T-helper 17 cell (primary cell): ENCODE measurements at regions not wholly inside any gene's neighbourhood (a gene's known extent, or its start where the extent isn't known, plus 50 kb on each side); places are given as distances from the start of the nearest gene placed in this dataset.
"Not testable (repeated sequence)": the region's sequence is repeated elsewhere in the genome, so short reads cannot be mapped to it uniquely, and the experiment has no call there.

Experiments
- ATAC-seq: fragments of 150-1000 bp; cut with Tn5 transposase; 2 replicates; pipeline ENCODE4 v1.10.0; 2021; ENCODE audit warnings: mild to moderate bottlenecking, moderate library complexity
- DNase-seq, 3 donors: peaks; one replicate each; pipeline versions ENCODE4 v3.0.0 to v3.0.0-alpha.2; 2020 to 2021
- H3K9me3 ChIP-seq: one replicate; pipeline ENCODE4 v1.7.0; 2013; ENCODE audit warnings: low read length, mild to moderate bottlenecking; ENCODE audit not compliant: control insufficient read depth, poor library complexity, severe bottlenecking
- H3K27ac Mint-ChIP-seq: one replicate; pipeline ENCODE4 v1.8.0; 2022; ENCODE audit warnings: mild to moderate bottlenecking, moderate library complexity, mixed read lengths
- H3K27me3 Mint-ChIP-seq: one replicate; pipeline ENCODE4 v1.8.0; 2022; ENCODE audit warnings: mixed read lengths
- H3K36me3 Mint-ChIP-seq: one replicate; pipeline ENCODE4 v1.8.0; 2022; ENCODE audit warnings: low read depth, mixed read lengths
- H3K4me1 Mint-ChIP-seq: one replicate; pipeline ENCODE4 v1.8.0; 2022; ENCODE audit warnings: mild to moderate bottlenecking, mixed read lengths
- H3K4me3 Mint-ChIP-seq: one replicate; pipeline ENCODE4 v1.8.0; 2022; ENCODE audit warnings: mild to moderate bottlenecking, moderate library complexity, mixed read lengths

DNA sequence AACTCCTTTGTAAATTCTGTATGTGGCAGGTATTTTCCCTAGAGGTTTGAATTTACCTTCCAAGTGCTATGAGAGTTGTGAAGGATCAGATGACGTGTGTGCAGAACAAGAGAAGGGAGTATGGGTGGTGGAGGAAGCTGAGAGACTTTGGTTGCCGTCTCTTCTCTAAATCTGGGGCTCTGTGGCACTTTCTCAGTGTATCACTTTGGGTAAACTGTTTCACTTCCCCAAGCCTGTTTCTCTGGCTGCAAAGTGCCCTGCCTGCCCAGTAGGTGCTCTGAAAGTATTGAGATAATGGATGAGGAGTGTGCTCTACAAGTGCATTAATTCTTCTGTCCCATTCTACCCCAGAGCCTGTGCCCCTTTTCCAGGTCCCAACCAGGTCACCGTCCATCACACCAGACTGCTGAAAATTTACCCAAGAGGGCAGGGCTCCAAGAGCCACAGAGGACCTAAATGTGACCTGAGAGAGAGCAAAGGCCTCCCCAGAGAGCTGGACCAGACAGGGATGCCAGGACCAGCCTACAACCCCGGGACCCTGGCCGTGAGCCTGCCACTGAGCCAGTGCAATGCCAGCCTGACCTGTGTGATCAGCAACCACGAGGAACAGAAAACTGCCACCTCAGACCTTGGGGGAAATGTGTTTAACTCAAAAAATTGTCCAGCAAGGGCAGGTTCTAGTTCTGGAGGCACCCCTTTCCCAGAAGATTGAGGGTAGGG lies 131.6 kb upstream of the ETV3 start:
- ATAC-seq (no peak), DNase-seq (no peak)
- peaks cover 45% of the 10 kb centered on the region for H3K27me3 Mint-ChIP-seq
- no peaks in the 10 kb centered on the region for H3K9me3 ChIP-seq
- no peak overlapping the region for H3K27ac Mint-ChIP-seq
- H3K36me3 Mint-ChIP-seq: no peaks in the 10 kb centered on the region
- H3K4me1 Mint-ChIP-seq: no peaks in the 10 kb centered on the region
- no peak overlapping the region for H3K4me3 Mint-ChIP-seq

DNA sequence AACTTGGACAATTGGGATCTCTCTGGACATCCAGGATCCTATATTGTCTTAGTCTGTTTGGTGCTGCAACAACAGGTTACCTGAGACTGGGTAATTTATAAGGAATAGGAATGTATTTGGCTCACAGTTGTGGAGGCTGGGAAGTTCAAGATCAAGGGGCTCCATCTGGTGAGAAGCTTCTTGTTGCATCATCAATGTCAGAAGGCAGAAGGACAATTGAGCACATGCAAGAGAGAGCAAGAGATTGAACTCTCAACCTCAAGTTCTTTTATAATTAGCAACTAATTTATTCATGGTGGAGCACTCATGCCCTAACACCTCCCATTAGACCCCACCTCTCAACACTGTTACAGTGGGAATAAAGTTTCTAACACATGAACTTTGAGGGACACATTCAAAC lies 124.7 kb upstream of the ETV3 start:
- no peaks in the 10 kb centered on the region for H3K9me3 ChIP-seq
- peaks cover 24% of the 10 kb centered on the region for H3K27me3 Mint-ChIP-seq
- H3K27ac Mint-ChIP-seq: no peak overlapping the region
- ATAC-seq (no peak), DNase-seq (no peak)
- no peaks in the 10 kb centered on the region for H3K36me3 Mint-ChIP-seq
- H3K4me3 Mint-ChIP-seq: no peak overlapping the region
- H3K4me1 Mint-ChIP-seq: no peaks in the 10 kb centered on the region

DNA sequence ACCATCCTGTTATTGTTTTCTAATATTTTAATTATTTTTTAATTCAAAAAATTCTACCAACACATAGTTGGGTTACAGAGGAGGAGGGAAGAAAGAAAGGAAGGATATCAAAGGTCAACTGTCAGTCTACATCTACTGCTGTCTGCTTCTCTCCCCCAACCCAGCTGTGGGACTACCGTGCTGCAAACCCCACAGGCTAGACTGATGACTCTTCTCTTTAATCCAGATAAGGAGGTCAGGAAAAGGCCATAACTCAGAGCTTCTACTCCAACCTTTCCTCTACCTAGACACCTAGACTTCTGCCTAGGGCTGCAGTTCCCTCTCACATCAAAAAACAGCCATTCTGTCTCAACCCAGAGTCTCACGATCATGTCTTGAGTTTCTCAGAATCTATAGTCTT lies 124.2 kb upstream of the ETV3 start:
- ATAC-seq (no peak), DNase-seq (no peak)
- no peak overlapping the region for H3K4me3 Mint-ChIP-seq
- H3K9me3 ChIP-seq: no peaks in the 10 kb centered on the region
- H3K4me1 Mint-ChIP-seq: no peaks in the 10 kb centered on the region
- no peaks in the 10 kb centered on the region for H3K36me3 Mint-ChIP-seq
- peaks cover 19% of the 10 kb centered on the region for H3K27me3 Mint-ChIP-seq
- no peak overlapping the region for H3K27ac Mint-ChIP-seq

DNA sequence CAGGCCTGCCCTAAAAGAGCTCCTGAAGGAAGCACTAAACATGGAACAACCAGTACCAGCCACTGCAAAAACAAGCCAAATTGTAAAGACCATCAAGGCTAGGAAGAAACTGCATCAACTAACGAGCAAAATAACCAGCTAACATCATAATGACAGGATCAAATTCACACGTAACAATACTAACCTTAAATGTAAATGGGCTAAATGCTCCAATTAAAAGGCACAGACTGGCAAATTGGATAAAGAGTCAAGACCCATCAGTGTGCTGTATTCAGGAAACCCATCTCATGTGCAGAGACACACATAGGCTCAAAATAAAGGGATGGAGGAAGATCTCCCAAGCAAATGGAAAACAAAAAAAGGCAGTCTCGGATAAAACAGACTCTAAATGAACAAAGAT lies 117.7 kb upstream of the ETV3 start:
- not testable (repeated sequence) for H3K4me3 Mint-ChIP-seq
- peaks cover 40% of the 10 kb centered on the region for H3K27me3 Mint-ChIP-seq

DNA sequence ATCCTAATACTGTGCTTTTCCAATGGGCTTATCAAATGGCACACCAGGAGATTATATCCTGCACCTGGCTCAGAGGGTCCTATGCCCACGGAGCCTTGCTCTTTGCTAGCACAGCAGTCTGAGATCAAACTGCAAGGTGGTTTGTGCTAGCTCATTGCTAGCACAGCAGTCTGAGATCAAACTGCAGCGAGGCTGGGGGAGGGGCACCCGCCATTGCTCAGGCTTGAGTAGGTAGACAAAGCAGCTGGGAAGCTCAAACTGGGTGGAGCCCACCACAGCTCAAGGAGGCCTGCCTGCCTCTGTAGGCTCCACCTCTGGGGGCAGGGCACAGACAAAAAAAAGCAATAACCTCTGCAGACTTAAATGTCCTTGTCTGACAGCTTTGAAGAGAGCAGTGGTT lies 116.0 kb upstream of the ETV3 start:
- DNase-seq, H3K36me3 Mint-ChIP-seq: not testable (repeated sequence)

More for the DNA sequence above, 117.7 kb upstream of the ETV3 start:
- ATAC-seq, DNase-seq, H3K4me1 Mint-ChIP-seq, H3K36me3 Mint-ChIP-seq, H3K9me3 ChIP-seq, H3K27ac Mint-ChIP-seq: not testable (repeated sequence)

DNA sequence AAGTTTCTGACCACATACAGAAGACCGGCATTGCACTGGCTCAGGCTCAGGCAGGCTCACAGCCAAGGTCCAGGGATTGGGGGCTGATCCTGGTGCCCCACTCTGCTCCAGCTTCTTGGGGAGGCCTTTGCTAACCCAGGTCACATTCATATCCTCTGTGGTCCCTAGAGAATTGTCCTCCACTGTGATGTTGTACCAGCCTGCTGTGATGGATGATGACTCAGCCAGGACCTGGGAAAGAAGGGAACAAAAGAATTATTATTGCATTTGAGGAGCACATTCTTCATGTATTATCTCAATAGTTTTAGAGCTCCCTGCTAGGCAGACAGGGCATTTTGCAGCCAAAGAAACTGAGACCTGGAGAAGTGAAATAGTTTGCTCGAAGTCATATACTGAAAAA lies 114.3 kb upstream of the ETV3 start:
- ATAC-seq (no peak), DNase-seq (no peak)
- Mint-ChIP-seq H3K4me3 (no peak overlapping the region), H3K27me3 (peaks cover 59% of the 10 kb centered on the region), H3K36me3 (peaks cover 2% of the 10 kb centered on the region), H3K4me1 (no peaks in the 10 kb centered on the region), H3K27ac (no peak overlapping the region)
- no peaks in the 10 kb centered on the region for H3K9me3 ChIP-seq

More for the DNA sequence above, 116.0 kb upstream of the ETV3 start:
- H3K27ac Mint-ChIP-seq, ATAC-seq, H3K4me1 Mint-ChIP-seq, H3K9me3 ChIP-seq, H3K4me3 Mint-ChIP-seq: not testable (repeated sequence)
- H3K27me3 Mint-ChIP-seq: peaks cover 51% of the 10 kb centered on the region

DNA sequence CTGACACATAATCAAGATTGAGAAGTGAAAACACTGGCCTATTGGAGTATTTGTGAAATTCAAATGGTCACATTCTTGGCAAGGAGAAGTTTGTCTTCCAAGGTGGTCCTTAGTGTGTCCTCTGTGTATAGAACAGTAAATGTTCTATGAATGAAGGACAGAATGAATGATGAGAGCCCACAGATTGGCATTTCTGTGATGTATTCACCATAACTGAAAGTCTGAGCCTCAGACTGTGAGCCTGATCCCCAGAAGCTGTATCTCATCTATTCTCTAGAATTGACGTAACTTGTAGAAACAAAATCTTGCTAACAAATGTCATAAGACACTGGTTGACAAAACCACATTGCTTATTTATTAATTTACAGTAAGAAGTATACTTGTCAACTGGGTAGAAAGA lies 111.5 kb upstream of the ETV3 start:
- no peak for ATAC-seq
- Mint-ChIP-seq H3K36me3 (no peaks in the 10 kb centered on the region), H3K27me3 (peaks cover 65% of the 10 kb centered on the region)

DNA sequence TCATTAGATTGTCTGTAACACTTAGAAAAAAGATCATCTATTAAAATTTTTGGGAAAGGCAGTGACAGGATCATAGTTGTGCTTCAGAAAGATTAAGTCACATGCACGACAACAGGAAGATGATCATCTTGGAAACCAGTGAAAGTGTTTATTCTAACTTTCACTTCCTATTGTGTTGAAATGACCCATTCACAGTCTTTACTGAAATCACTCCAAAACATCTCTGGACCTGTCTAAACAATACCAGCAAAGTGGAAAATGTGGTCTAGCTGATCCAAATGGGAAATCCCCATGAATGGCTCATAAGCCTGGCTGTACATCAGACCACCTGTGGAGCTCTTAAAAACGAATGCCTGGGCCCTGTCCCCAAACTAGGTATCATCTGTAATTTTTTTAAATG lies 111.1 kb upstream of the ETV3 start:
- H3K36me3 Mint-ChIP-seq: no peaks in the 10 kb centered on the region
- H3K4me3 Mint-ChIP-seq: no peak overlapping the region
- no peak overlapping the region for H3K27ac Mint-ChIP-seq
- DNase-seq (no peak), ATAC-seq (no peak)
- H3K27me3 Mint-ChIP-seq: peaks cover 61% of the 10 kb centered on the region
- H3K9me3 ChIP-seq: no peaks in the 10 kb centered on the region
- H3K4me1 Mint-ChIP-seq: no peaks in the 10 kb centered on the region

More for the DNA sequence above, 111.5 kb upstream of the ETV3 start:
- DNase-seq: no peak
- H3K4me3 Mint-ChIP-seq: no peak overlapping the region
- no peaks in the 10 kb centered on the region for H3K9me3 ChIP-seq
- no peaks in the 10 kb centered on the region for H3K4me1 Mint-ChIP-seq
- H3K27ac Mint-ChIP-seq: no peak overlapping the region

DNA sequence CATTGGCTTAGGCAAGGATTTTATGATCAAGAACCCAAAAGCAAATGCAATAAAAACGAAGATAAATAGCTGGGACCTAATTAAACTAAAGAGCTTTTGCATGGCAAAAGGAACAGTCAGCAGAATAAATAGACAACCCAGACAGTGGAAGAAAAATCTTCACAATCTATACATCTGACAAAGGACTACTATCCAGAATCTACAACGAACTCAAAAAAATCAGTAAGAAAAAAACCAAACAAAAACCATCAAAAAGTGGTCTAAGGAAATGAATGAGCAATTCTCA lies 109.5 kb upstream of the ETV3 start:
- not testable (repeated sequence) for ATAC-seq, DNase-seq, H3K4me3 Mint-ChIP-seq, H3K9me3 ChIP-seq, H3K27ac Mint-ChIP-seq, H3K36me3 Mint-ChIP-seq, H3K4me1 Mint-ChIP-seq
- peaks cover 47% of the 10 kb centered on the region for H3K27me3 Mint-ChIP-seq

DNA sequence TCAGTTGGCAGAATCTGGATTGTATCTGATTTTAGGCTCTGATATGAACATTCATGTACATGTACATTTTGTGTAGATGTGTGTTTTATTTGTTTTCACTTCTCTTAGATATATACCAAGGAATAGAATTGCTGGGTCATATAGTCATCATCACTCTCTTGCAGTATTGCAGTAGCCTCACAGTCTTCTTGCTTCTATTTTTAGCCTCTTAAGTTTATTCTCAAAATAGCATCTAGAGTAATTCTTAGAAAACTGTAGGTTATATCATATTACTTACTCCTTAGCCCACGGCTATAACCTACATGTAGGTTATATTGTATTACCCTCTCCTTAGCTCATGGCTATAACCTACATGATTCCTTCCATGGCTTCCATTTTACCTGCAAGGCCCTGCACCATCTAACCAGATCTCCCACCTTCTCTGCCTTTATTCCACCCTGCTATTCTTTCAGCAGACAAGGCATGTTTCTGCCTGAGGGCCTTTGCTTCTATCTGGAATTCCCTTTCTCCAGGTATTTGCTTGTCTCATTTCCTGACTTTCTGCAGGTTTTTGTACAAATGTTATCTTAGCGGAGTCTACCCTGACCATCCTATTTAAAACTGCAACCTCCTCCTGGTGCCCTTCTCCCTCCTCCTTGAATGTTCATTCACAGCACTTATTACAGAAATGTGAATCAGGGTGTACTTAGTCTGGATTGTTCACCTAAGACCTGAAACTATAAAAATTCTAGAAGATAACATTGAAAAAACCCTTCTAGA lies 109.0 kb upstream of the ETV3 start:
- DNase-seq (no peak), ATAC-seq (no peak)
- no peaks in the 10 kb centered on the region for H3K9me3 ChIP-seq
- Mint-ChIP-seq H3K4me3 (no peak overlapping the region), H3K4me1 (no peaks in the 10 kb centered on the region), H3K27me3 (peaks cover 42% of the 10 kb centered on the region), H3K27ac (no peak overlapping the region), H3K36me3 (no peaks in the 10 kb centered on the region)

DNA sequence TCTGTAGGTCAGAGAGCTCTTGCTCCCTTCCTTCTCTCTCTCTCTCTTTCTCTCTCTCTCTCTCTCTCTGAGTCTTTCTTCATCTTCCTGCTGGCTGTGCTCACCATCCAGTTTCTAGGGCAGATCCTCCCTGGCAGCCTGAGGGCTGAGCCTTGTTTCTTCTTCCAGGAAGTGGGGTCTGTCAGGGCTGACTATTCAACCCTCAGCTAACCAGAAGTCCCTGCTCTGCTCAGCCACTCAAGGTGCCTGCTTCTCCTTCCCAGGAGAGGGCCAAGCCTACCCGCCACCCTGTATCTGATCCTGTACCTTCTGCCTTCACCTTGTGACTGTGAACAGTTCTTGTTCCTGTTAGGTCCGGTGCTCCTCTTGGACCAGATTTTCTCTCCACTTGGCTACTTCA lies 107.6 kb upstream of the ETV3 start:
- ATAC-seq: no peak
- no peak for DNase-seq
- Mint-ChIP-seq H3K36me3 (no peaks in the 10 kb centered on the region), H3K4me3 (no peak overlapping the region), H3K27ac (no peak overlapping the region), H3K27me3 (peaks cover 33% of the 10 kb centered on the region), H3K4me1 (no peaks in the 10 kb centered on the region)
- H3K9me3 ChIP-seq: no peaks in the 10 kb centered on the region

DNA sequence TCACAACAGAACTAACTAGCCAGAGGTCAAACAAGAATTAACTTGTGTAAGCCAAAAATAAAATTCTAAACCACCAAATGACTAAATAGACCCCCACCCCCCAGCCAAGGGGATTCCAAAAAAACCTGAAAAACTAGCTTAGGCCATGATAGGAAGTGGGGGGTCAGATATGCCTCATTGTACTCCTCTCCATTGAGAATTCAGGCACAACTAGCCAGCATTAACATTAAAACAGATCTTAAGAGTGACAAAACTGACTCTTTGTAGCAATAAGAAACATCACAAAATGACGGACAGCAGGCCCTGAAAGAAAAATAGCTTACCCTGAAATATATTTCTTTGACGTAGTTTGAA lies 103.0 kb upstream of the ETV3 start:
- Mint-ChIP-seq H3K27ac (no peak overlapping the region), H3K4me1 (peaks cover 2% of the 10 kb centered on the region), H3K36me3 (no peaks in the 10 kb centered on the region), H3K27me3 (peaks cover 37% of the 10 kb centered on the region), H3K4me3 (no peak overlapping the region)
- no peak for ATAC-seq
- H3K9me3 ChIP-seq: no peaks in the 10 kb centered on the region
- DNase-seq: no peak

DNA sequence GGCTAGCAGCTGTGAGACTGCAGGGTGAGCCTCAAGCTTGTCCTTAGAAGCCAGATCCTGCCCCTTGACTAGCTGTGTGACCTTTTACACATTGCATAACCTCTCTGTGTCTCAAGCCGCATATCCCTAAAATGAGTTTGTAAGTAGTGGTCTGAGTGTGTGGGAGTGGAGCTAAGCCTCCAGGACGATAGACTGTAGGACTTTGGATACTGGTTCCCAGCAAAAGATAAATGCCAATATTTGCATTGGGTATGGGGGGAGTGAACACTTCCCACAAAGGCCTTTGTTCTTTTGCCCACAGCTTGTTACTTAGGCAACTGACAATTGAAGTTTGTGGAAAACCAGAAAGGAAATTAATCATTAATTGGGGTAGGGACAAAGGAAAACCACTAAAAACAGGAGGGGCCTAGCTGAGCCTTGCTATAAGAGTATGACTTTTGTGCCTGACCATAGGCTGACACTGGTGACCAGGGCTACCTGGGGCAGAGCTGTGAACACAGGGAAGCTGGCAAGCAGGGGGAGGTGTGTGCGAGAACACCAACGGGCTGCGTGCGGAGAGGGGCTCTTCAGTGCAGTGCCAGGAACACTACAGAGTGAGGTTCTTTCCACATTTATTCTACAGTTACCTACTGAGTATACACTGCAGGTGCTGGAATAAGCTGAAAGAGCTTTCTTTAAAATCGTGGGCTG lies 102.4 kb upstream of the ETV3 start:
- Mint-ChIP-seq H3K27me3 (peaks cover 38% of the 10 kb centered on the region), H3K27ac (no peak overlapping the region), H3K4me3 (no peak overlapping the region), H3K4me1 (peaks cover 2% of the 10 kb centered on the region), H3K36me3 (no peaks in the 10 kb centered on the region)
- ATAC-seq (no peak), DNase-seq (no peak)
- H3K9me3 ChIP-seq: no peaks in the 10 kb centered on the region

DNA sequence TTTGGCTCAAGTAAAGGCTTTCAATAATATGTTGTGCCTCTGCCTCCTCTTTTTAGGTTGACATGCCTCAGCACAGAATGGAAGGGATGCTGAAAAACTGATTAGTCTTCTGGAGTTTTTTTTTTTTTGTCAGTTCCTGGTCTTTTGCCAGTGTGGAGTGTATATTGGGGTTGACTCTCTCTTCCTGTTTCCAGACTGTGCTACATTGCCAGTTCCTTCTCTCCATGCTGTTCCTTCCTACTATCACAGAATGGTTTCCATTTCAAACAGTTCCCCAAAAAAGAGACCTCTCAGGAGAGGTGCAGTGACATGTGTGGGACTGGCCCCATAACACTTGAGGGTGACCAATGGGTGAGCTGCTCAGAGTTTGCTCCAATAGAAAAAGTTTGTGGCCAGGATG lies 101.7 kb upstream of the ETV3 start:
- Mint-ChIP-seq H3K4me1 (peaks cover 2% of the 10 kb centered on the region), H3K36me3 (no peaks in the 10 kb centered on the region), H3K4me3 (no peak overlapping the region), H3K27ac (no peak overlapping the region), H3K27me3 (peaks cover 43% of the 10 kb centered on the region)
- no peaks in the 10 kb centered on the region for H3K9me3 ChIP-seq
- DNase-seq (no peak), ATAC-seq (no peak)
